ENCODE measurements at regions not wholly inside any gene's neighbourhood (a gene's known extent, or its start where the extent isn't known, plus 50 kb on each side); places are given as distances from the start of the nearest gene placed in this dataset.

DNA sequence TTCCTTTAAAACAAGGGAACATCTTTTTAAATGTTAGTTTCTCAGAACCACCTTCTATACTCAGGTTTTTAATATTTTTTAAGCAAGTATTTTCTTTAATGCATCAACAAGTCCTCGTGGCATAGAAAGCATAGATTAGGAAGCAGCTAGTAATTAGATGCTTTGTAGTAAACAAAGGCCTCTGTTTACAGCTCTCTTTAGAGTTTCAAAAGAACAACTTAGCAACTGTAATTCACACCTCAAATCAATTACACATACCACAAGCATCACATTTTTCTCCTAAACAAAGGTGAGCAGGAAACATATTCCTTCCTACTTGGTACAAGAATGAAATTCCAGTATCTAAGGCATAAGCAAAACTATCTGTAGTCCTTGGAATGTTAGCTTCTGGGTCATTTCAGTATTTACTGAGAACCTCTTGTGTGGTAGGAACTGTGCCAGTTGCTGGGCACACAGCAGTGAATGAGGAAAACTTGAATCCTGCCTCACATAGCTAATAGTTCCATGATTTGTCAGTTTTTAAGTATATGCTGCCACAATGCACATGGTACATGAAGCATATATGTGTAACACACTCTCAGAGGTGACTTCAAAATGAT, 249.1 kb downstream of the CEMIP2 start:
- Histone ChIP-seq H3K27me3 (replicated peaks; ENCODE audit: control insufficient read depth, insufficient read depth, low read length) (no peaks in the 10 kb centered on the region), H3K36me3 (ENCODE audit: control insufficient read depth, insufficient read depth, low read length) (no peaks in the 10 kb centered on the region), H3K4me3 (replicated peaks; ENCODE audit: low read depth, low read length) (no peak overlapping the region)
- no peak for DNase-seq (ENCODE audit: extremely low read depth, insufficient read length)
- TF ChIP-seq CTCF (IDR thresholded peaks at IDR 0.05; ENCODE audit: insufficient read depth, low read length, poor library complexity, severe bottlenecking), result no peak

DNA sequence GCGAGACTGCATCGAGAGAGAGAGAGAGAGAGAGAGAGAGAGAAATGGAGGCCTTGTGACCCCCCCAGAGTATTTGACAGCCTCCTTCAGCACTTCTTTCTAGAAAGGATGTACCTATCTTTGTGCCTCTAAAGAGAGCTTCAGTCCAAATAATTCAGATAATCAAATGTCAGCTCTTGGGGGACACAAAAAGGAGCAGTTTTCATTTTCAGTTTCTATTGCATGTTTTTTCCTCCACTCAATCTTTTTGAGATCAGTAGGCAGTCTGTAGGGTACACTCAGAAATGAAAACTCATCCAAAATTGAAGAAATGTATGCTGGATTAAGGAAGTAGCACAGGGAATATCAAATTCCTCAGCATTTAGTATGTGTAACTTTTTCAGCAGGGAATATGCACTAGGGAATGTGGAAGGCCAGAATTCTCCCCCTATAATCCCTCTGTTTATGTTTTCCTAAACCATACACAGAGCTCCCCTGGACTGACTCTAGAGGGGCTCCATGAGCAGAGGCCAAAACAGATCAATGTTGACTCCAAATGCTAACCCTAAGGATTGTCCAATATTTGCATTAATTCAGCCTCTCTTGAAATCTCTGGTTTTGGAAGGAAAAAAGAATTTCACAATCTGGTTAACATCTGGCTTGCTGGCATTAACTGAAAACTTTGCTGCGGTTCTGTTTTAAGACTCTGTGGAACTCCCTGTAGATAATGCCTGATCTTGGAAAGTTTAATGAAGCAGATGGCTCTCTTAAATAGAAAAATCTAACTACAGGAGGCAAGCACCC, 250.1 kb downstream of the CEMIP2 start:
- no peaks in the 10 kb centered on the region for H3K27me3 ChIP-seq (replicated peaks; ENCODE audit: control insufficient read depth, insufficient read depth, low read length)
- no peak for TF ChIP-seq CTCF (IDR thresholded peaks at IDR 0.05; ENCODE audit: insufficient read depth, low read length, poor library complexity, severe bottlenecking)
- no peak for DNase-seq (ENCODE audit: extremely low read depth, insufficient read length)
- H3K36me3 ChIP-seq (ENCODE audit: control insufficient read depth, insufficient read depth, low read length), result no peaks in the 10 kb centered on the region
- no peak overlapping the region for H3K4me3 ChIP-seq (replicated peaks; ENCODE audit: low read depth, low read length)

- DNase-seq (ENCODE audit: extremely low read depth, insufficient read length), result no peak
- no peak for TF ChIP-seq CTCF (IDR thresholded peaks at IDR 0.05; ENCODE audit: insufficient read depth, low read length, poor library complexity, severe bottlenecking)
- Histone ChIP-seq H3K4me3 (replicated peaks; ENCODE audit: low read depth, low read length) (no peak overlapping the region), H3K27me3 (replicated peaks; ENCODE audit: control insufficient read depth, insufficient read depth, low read length) (no peaks in the 10 kb centered on the region), H3K36me3 (ENCODE audit: control insufficient read depth, insufficient read depth, low read length) (no peaks in the 10 kb centered on the region)
Observed at GRCh38 chr9:71515626-71516025, 252.7 kb downstream of the CEMIP2 start.

DNA sequence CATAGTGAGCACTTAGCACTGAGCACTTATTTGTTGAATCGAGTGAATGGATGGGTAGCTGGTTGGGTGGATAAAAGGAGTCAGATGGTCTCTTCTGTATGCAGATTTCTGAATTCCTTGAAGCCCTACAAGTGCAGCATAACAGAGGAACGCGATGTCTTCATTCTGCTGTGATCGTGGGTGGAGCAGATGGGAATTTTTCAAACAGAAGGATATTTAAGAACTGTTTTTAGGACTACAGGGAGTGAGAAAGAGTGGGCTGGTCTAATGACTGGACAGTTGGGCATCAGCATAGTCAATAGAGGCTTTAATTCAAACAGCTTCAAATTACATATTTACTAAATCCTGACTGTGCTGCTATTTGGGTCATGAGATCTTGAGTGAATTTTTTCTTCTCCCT, 253.2 kb downstream of the CEMIP2 start:
- DNase-seq (ENCODE audit: extremely low read depth, insufficient read length), result no peak
- Histone ChIP-seq H3K36me3 (ENCODE audit: control insufficient read depth, insufficient read depth, low read length) (no peaks in the 10 kb centered on the region), H3K27me3 (replicated peaks; ENCODE audit: control insufficient read depth, insufficient read depth, low read length) (no peaks in the 10 kb centered on the region), H3K4me3 (replicated peaks; ENCODE audit: low read depth, low read length) (no peak overlapping the region)
- TF ChIP-seq CTCF (IDR thresholded peaks at IDR 0.05; ENCODE audit: insufficient read depth, low read length, poor library complexity, severe bottlenecking), result no peak

DNA sequence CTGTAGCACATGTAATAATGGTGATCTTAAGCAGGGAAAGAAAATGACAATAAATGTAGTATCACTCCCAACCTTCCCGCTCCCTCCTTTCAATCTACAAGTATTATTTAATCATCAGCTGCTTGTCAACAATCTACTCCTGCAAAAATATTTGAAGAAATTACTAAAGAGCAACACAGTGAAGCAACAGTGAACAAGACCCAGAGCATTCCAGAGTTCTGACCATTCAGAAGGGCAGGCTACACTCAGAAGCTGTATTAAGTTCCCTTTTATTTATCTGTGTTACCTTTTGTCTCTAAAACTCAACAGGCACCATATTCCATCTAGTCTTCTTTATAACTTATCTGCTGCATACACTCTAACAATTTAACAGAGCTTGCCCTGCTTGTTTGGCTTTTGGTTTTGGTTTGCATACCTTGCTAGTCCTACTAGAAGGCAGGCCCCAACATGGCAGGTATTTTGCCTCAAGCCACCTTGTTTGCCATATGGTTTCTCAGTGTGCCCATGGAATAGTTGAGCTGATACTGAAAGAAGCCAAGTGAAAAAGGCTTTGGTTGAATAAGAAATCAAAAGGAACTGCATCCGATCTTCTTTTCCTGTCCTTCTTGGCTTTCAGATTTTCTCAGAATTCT, 253.9 kb downstream of the CEMIP2 start:
- Histone ChIP-seq H3K4me3 (replicated peaks; ENCODE audit: low read depth, low read length) (no peak overlapping the region), H3K27me3 (replicated peaks; ENCODE audit: control insufficient read depth, insufficient read depth, low read length) (no peaks in the 10 kb centered on the region), H3K36me3 (ENCODE audit: control insufficient read depth, insufficient read depth, low read length) (no peaks in the 10 kb centered on the region)
- DNase-seq (ENCODE audit: extremely low read depth, insufficient read length), result no peak
- TF ChIP-seq CTCF (IDR thresholded peaks at IDR 0.05; ENCODE audit: insufficient read depth, low read length, poor library complexity, severe bottlenecking), result no peak

Data from GM06990 (cell line).